GM21367 (cell line): ENCODE measurements at regions not wholly inside any gene's neighbourhood (a gene's known extent, or its start where the extent isn't known, plus 50 kb on each side); places are given as distances from the start of the nearest gene placed in this dataset.
"Not testable (repeated sequence)": the region's sequence is repeated elsewhere in the genome, so short reads cannot be mapped to it uniquely, and the experiment has no call there.

Source experiments
- ATAC-seq: cut with Tn5 transposase; IDR thresholded peaks from one replicate; pipeline ENCODE4 v1.9.1; 2021; ENCODE audit not compliant: unreplicated experiment

DNA sequence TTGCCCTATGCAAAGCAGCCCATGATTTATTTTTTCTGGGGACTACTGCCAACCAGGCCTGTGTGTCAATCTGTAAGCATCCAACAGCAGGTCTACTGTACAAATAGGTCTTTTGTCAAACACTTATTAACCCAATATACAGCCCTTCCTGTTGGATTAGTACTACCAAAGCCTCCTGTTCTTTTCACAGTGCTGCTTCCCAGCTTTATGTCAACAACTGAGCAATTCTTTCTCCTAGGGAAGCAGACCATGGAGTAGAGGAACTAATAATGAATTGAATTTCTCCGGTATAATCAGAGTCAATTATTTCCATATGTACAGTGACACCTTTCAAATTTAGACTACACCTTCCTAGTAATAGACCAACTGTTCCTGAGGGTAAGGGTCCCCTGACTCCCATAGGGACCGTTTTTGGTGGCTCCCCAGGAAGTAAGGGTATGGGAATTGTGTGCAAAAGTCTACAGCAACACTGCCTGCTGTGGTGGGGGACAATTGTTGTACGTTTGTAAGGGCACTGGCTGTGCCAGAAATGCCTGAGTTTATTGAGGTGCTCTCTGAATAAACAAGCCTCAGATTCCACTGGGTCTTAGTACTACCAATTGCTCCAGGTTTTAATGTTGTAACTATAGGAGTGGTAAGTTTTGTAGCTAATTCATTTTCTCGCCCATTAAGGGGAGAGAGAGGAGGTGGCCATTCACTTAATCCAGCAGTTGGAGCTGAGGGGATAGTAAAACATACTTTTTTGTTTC is 286.1 kb upstream of the MTPN start:
- ATAC-seq: not testable (repeated sequence)

DNA sequence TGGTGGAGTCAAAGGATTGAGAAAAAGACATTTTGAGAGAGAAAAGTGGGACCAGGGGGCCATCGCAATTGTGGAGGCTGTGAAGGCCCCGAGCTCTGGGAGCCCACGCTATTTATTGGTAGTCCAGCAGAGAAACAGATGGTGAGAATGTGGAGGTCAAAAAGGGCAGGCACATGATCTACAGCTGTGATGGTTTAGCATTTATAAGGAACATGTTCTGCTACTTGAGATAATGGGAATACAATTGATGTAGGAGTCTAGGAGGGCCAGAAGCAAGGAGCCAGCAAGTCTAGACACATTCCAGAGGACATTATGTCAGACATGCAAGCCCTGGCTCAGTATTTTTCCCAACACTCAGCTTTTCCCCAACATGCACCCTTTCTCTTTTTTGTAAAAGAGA is 283.4 kb upstream of the MTPN start:
- ATAC-seq: not testable (repeated sequence)

DNA sequence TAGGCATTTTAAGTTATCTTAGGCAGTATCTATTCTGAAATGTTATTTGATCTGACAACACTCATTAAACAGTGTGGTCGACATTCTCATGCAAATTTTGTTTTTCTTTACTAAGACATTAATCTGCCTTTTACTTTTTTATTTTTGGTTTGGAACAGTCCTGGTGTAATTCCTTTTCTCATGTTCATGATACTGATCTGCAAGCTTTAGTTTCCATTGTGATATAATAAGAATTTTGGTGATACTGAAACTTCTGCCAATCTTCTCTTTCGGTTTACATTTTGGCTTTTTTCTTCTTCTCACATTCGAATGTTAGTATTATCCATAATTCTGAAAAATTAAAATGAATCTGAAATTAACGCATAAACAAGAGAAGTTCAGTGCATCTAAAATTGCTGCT is 281.9 kb upstream of the MTPN start:
- no peak for ATAC-seq

DNA sequence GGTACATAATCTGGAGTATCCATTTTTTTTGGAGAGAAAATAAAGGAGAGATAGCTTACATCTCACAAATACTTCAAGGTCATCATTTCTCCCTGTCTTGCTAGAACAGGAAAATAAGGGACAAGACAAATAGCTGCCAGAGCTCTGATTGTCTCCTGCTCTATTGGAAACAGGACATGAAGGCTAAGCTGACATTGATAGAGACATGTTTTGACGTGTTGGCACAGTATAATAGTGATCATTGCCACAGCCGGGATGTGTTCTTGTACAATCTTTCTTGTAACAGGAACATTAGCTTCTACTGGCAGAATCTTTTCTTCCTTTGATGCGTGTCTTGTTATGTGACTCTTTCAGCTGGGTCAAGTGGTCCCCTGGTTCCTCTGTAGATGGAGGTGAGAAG is 279.3 kb upstream of the MTPN start:
- no peak for ATAC-seq

DNA sequence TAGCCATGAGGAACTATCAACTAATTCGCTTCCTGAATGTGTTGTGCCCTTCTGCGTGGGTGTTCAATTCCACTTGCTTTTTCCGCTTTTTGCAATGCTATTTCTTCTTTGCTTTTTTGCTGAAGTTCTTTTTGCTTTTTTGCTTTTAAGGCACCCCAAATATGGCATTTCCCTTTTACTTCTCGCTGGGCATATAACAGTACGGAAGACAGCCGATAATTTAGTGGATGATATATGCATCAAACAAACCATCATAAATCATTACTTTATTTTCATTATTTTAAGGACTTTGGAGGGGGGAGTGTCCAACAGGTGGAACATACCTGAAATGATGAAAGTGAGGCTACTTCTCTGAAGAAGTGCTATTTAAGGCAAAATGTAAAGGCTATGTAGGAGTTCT is 277.0 kb upstream of the MTPN start:
- ATAC-seq: no peak

DNA sequence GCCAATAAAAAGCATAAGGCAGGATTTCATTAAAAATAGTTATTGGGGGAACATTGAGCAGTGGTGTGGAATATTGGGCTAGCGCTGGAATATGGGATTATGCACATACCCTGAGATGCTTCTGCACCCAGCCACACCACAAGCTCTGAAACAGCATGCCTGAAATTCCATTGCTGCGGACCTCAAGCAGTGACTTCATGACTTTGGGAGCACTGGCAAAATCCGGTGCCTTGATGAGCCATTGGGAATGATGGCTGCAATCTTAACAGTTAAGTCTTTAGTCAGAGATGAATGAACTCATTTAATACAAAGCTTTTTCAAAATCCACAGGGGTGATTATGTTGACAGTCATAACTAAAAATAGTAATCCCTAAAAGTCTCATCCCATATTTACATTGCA is 274.7 kb upstream of the MTPN start:
- ATAC-seq: no peak

DNA sequence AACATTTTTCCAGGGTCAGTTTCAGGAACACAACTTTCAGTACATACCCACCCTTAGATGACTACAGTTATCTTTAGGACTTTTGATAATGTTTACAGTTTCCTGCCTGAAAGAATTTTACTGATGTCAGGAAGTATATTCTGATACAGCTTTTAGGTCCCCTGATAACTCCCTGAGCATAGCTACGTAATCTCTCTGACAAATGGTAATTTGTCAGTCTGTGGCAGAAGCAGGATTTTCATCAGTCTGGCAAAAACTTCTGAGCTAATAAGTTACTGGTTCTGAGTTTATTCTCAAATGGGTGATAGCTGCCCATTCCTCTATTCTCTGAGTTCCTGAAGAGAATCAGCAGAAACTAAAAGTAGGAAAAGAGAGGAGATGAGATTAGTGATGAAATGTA is 270.1 kb upstream of the MTPN start:
- no peak for ATAC-seq

DNA sequence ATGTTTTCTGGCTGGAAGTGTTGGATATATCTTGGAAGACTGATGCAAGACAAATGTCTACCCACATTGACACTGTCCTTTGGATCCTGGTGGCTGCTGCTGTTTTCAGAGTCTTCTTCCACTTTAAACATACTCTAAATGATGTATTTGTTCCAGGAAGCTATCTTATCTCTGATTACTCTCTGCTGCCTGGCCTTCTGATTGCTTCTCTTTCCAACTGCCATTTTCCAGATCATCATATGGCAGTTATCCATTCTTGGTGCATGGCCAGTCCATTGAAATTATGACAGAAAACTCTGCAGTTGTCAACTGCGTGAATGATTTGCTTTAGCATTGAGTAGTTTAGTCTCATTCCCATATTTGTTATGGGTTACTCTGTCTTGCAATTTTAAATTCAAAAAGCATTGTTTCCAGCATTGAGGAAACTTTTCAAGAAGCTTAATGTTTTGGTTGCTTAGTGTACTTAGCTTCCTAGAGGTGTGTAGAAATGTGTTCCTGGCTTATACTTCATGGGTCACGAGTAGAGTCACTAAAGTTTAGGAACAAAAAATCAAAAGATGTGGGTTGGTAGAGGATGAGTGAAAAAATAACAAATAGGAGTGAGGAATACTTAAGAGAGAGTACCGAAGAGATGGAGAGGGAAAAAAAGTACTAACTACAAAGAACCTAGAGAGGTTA is 268.3 kb upstream of the MTPN start:
- ATAC-seq: no peak

DNA sequence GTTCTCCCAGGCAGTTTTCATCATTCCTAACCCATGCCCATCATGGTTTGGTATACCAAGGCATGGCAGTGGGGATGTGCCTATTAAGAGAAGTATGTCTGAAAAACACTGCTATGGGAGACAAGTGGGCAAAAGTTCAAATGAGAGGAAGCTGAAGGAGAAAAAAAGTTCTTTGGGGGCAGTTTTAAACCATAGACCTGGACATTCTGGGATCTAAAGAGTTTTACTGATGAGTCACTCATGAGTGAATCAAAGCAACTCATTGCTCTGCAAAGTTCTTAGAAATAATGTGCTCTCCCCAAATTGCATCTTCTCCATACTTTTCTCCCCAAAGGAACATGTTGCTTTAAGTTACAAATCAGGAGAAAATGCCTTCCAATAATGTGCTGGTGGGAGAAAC is 256.9 kb upstream of the MTPN start:
- no peak for ATAC-seq

DNA sequence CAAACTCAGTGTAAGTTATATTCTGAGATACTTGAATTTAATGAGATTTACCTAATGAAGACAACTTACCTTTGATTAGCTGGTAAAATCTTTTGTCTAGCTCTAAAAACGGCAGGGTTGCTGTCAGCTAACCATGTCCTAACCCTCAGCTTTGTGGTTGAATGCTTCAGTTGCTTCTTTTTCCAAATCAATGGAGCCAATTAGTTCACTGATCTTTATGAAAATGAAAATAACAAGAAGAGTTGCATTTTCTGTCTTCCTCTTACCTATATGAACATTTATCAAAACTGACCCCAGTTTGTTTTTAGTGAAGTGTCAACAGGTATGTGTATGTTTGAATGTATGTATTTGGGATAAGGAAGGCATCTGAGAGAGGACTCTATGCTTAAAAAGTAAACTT is 253.1 kb upstream of the MTPN start:
- ATAC-seq: no peak

DNA sequence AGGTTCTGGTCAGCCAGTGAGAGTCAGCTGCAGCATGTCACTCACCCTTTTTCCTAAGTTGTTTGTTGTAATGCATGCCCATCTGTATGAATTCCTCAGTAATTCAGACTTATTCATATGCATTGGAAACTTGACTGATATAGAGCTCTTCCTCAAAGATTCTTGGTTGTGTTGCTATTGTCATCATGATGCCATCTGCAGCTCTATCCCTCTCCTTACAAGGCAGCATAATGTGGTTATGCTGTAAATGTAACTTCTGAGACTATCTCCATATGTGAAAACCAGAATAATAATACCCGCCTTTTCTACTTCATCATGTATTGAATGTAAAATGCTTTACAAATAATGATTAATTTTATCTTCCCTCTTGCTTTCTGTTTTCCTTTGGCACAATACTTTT is 252.6 kb upstream of the MTPN start:
- no peak for ATAC-seq

DNA sequence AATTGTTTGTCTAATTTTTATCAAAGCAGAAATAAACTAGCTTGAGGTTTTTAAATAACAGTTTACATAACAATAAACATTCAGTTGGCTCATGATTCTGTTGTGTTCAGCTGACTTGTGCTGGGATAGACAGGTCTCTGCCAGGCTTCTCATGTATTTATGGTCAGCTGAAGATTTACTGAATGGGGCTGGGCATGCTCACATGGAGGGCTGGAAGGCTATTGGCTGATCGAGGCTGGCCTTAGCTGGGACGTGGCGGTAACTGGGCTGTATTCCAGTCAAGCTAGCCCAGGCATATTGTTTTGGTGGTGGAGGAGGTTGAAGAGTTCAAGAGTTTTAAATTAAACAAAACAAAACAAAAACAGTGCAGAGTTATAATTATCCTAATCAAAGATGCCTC is 251.0 kb upstream of the MTPN start:
- no peak for ATAC-seq

DNA sequence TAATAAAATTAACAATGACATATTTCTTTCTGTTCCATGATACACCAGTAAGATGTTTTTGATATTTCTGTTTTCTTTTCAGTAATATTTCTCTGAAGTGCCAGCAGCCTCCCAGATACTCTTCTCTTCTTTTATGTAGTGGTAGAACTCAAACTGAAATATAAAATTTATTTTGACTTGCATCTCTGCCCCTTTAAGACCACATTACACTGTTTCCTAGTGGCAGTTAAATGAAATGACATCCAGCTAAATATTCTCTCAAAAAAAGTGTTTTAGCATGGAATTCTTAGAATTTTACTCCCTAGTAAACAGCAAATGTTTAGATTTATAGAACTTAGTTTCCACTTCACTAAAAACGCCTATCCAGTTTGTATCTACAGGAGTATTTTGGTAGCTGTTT is 237.2 kb upstream of the MTPN start:
- no peak for ATAC-seq

DNA sequence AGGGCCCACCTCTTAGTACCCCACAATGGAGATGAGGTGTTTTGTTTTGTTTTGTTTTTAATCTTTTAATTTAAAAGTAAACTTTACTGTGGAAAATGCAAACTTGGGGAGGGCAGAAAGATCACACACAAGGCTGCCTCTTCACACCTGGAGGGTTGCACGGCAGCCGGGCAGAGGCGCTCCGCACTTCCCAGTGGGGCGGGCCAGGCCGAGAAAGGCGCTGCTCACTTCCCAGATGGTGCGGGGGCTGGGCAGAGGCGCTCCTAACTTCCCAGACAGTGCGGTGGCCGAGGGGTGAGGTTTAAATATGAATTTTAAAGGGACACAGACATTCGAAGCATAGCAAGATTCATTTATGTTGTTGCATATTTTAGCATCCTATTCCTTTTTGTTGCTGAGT is 235.9 kb upstream of the MTPN start:
- ATAC-seq: no peak

DNA sequence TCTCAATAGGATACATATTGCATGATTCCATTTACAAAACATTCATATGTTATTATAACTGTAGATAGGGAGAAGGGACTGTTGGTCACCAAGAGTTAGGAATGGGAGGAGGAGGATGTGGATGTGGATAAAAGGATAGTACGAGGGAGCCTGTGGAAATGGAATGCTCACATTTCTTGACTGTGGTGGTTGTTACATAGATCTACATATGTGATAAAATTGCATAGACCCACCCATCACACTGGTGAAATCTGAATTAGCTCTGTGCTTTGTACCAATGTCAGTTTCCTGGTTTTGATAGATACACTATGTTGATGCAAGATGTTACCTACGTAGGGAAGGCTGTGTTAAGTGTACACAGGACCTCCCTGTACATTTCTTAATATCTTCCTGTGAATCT is 233.5 kb upstream of the MTPN start:
- ATAC-seq: no peak

DNA sequence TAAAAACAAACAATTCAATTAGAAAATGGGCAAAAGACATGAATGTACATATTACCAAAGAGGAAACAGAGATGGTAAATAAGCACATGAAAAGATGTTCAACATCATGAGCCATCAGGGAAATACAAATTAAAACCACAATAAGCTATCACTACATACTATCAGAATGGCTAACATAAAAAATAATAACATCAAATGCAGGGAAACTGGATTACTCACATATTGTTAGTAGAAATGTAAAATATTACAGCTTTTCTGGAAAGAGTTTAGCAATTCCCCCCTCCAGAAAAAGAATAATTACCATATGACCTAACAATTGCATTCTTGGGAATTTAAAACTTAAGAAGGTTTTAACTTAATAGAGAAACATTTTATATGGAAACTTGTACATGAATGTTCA is 232.9 kb upstream of the MTPN start:
- no peak for ATAC-seq

DNA sequence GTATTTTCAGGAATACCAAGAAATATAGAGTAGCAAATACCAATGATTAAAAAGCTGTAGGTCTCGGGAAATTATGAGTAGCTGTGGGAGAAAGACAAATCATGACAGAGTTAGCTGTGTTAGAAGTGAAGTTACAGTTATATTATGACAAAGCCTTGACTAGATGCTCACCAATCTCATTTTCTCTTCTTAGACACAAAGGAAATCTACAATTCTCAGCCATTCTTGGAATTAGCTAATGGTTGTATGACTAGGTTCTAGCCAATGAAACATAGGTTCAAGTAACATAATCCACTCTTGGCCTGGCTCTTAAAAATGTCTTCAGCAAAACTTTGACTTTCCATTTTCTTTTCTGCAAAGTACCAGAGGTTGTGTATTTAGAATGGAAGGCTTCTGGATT is 228.8 kb upstream of the MTPN start:
- ATAC-seq: no peak

DNA sequence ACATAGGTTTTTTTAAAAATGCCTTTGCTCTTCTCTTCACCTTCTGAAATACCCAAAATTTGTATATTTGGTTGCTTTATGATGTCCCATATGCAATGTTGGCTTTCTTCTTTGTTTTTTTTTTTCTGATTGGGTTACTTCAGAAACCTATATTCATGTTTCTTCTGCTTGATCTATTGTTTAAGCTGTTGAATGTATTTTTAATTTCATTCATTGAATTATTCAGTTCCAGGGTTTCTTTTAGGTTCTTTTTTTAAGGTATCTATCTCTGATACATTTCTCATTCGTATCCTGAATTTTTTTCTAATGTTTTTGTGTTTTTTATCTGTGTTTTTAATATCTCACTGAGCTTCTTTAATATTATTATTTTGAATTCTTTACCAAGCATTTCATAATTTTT is 221.0 kb upstream of the MTPN start:
- no peak for ATAC-seq

DNA sequence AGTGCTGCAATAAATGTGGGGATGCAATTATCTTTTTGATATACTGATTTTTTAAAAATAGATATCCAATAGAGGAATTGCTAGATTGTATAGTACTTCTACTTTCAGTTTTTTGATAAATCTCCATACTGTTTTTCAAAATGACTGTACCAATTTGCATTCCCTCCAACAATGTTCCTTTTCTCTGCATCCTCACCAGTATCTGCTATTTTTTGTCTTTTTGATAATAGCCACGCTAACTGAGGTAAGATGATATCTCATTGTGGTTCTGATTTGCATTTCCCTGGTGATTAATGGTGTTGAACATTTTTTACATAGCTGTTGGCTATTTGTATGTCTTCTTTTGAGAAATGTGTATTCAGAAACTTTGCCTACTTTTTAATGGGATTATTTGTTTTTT is 217.7 kb upstream of the MTPN start:
- no peak for ATAC-seq

DNA sequence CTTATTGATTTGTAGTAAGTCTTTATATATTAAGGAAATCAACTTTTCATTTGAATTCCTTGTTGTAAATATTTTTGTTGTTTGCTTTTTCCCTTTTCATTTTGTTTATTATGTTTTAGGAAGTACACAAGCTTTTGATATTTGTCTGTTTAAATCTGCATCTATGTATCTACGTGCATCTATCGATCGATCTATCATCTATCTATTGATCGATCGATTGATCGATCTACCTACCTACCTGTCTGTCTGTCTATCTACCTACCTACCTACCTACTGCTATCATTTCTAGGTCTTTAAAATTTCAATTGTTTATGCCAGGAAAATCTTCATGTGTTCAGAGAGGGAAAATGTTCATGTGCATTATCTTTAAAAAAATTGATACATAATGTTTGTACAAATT is 216.8 kb upstream of the MTPN start:
- no peak for ATAC-seq

DNA sequence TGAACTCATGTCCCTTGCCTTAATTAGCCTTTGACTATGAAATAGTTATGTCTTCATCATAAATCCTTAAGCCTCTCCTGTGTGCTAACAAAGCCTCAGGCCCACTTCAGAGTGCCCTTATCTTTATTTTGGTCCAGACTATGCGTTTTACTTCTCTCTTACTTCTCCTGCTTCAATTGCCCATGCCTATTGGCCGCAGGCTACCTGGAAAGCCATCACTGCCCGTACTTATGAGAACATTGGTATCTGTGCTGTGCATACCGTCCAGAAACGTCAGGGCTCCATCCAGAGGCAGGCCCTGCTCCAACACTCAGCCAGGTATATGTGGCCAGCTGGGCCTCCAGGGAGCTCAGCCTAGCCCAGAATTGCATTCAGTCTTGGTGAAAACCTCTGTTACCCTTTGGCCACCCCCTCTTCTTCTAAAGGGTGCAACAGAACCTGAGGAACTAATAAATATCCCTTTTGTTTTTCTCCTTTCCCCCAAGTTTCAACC is 212.4 kb upstream of the MTPN start:
- no peak for ATAC-seq

DNA sequence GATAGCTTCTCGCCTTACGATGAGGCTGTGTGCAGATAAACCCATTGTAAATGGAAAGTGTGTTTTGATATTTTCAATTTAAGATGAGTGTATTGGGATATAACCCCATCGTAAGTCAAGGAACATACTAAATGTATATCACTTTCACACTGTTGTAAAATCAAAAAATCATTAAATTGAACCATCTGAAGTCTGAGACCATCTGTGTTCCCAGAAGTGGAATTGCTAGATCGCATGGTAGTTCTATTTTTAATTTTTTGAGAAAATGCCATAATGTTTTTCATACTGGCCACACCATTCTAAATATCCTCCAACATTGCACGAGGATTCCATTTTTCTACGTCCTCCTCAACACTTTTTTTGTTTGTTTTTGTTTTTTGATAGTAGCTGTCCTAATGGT is 209.1 kb upstream of the MTPN start:
- ATAC-seq: no peak

DNA sequence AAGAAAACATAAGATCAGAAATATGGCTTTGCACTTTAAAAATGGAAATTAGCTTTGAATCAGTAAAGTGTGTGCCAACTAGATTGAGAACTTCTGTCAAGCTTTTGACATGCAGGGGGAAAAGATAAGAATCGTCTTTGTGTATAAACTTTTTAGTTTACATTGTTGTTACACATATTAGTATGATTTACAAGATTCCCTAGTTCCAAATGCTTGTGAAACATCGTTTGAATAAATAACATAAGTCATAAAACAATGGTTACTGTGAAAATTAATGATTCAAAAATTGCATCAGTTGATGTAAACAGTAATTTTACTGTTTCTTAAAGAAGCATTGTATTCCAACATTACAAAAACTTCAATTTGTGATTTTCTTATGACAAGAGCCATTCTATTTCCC is 207.6 kb upstream of the MTPN start:
- ATAC-seq: no peak
